GM12801 (cell line): ENCODE measurements at regions not wholly inside any gene's neighbourhood (a gene's known extent, or its start where the extent isn't known, plus 50 kb on each side); places are given as distances from the start of the nearest gene placed in this dataset.

Experiments
- TF ChIP-seq, protein P1 (sequence below): IDR thresholded peaks from one replicate; pipeline ENCODE4 v1.5.1; 2011; ENCODE audit warnings: control low read depth; ENCODE audit not compliant: insufficient read length; ENCODE audit errors: extremely low read depth

DNA sequence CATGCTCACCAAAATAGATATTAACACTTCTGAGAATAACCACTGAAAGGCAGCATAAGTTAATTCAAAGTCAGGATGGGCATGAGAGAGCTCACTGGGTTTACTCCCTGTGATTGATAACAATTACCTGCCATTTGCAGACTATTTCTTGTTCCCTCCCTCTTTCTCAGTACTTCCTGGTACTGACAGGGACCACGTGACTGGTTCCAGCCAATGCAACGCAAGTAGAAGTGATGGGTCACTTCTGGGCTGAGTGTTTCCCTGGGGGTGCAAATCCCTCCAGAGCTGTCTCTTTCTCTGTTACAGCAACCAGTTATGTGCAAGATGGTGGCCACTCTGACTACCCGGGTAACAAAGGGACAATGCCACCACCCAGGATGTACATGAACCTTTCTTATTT, 118.8 kb downstream of the EFNB2 start:
- TF ChIP-seq, protein P1, sequence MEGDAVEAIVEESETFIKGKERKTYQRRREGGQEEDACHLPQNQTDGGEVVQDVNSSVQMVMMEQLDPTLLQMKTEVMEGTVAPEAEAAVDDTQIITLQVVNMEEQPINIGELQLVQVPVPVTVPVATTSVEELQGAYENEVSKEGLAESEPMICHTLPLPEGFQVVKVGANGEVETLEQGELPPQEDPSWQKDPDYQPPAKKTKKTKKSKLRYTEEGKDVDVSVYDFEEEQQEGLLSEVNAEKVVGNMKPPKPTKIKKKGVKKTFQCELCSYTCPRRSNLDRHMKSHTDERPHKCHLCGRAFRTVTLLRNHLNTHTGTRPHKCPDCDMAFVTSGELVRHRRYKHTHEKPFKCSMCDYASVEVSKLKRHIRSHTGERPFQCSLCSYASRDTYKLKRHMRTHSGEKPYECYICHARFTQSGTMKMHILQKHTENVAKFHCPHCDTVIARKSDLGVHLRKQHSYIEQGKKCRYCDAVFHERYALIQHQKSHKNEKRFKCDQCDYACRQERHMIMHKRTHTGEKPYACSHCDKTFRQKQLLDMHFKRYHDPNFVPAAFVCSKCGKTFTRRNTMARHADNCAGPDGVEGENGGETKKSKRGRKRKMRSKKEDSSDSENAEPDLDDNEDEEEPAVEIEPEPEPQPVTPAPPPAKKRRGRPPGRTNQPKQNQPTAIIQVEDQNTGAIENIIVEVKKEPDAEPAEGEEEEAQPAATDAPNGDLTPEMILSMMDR: no peak

DNA sequence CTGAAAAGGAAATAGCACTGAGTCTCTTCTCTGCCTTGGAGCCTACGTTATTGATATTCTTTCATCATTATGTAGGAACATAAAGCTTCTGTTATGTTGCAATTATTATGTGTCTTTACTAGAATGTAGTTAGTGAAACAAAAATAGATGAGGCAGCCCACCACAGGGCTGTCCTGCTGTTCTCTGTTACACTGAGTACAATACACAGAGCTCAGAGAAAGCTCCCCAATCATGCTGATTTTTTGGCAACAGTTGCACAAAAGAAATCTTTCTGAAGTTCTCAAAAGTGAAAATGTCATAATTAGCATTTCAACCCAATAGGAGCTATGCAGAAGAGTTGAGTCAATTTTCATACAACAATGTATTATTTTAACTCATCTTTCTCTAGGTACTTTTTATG, 119.5 kb downstream of the EFNB2 start:
- TF ChIP-seq, protein P1: no peak

DNA sequence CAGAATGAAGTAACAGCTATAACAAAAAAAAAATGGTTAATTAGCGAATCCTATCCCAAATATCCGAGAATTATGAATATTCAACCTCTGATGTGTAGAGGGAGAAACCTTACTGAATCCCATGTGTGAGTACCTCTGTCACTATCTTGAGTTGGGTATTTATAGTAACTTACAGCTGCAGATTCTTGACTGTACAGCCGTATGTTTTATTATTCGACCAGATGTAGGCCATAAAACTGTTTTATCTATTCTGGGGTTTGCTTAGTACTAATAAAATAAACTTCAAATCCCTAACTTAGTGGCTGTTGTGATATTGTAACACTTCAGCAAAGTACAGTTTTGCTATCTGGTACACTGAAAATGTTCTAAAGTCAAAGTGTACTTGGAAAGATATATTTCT, 120.0 kb downstream of the EFNB2 start:
- TF ChIP-seq, protein P1: no peak

DNA sequence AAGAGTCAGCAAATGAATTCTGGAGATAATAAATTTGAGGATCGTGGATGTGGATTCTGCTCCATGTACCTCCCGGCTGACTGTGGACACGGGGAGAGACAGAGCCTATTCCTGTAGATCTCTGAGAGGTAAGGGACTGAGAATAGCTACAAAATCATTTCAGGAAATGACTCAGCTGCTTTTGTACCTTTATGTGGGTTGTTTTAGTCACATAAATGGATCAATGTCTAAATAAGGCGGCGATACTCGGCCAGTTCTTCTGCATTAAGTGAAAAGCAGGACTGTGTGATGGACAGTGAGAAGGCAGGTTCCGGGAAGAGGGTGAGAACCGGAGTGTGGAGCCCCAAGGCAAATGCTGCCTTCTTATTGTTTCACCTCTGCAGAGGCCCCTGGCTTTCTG, 128.1 kb downstream of the EFNB2 start:
- TF ChIP-seq, protein P1: no peak

DNA sequence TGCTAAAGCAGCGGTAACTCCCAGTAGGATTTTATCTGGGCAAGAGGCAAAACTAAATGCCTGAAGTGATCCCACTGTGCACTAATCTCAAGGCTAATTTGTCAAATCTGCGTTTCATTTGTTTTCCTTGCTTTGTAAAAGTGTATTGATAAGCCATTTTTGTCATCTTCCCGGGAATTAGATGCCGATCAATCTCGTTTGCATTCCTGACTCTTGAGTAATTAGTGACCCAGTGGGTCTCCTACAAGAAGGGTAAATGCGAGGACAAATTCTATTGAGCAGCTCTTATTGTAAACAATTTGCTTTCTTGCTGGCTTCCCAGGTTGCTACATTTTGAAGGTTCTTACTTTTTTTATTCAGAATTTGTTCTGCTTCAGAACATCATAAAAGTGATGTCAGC, 129.7 kb downstream of the EFNB2 start:
- TF ChIP-seq, protein P1: no peak

DNA sequence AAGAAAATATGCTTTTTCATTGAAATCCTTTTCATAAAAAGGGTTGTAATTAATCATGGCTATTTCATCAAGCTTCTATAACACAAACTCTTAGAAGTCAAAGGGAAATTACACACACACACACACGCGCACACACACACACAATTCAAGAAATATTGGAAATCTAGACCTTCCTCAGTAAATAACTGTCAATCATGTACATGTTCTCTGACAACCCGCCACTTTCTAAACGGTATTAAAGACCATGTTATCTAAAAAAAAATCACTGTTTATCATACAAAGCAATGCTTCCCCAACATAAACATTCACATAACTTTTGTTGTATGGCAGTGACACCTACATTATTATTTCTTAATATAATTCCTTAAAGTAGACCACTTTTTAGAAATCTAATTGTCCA, 132.2 kb downstream of the EFNB2 start:
- TF ChIP-seq, protein P1: no peak

DNA sequence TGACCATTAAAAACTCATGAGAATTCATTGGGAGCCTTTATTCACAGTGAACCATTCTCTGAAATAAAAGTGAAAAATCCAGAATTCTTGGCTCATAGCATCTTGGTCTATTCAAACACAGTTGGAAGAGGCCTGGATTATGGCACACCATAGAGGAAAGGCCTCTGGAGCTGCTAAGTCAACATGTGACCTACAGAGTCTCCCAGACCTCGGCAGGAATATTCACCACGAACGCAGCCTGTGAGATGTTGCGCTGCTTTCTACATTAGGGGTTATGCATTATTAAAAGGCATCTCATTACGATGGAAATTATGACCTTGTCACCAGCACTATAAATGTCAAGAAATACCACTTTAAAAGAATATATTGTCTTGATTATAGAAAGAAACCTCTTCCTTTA, 132.6 kb downstream of the EFNB2 start:
- TF ChIP-seq, protein P1: no peak

DNA sequence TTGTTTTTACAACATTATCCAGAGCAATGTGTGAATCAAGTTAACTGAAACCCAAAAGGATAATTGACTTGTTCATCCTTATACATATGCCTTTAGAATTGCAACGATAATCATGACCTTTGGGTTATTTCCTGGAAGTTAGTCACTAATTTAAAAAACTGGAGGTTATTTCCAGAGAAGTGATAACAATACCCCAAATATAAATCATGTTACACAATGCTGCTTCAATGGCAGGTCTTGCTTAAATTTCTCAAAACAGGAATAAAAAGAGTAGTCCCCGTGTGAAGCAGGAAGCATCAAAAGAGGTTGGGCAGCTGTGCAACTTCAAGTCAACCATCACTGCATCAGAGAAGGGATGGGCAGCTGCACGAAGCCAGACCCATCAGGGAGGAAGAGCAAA, 134.4 kb downstream of the EFNB2 start:
- TF ChIP-seq, protein P1: no peak
